CD1c-positive myeloid dendritic cell (primary cell): ENCODE measurements at regions not wholly inside any gene's neighbourhood (a gene's known extent, or its start where the extent isn't known, plus 50 kb on each side); places are given as distances from the start of the nearest gene placed in this dataset.

Source experiments
- DNase-seq: peaks from one replicate; pipeline ENCODE4 v3.0.0-alpha.2; 2016; ENCODE audit errors: extremely low spot score

GRCh38 chr4:17296921-17297890 lies 214.7 kb downstream of the QDPR start:
- no peak for DNase-seq

GRCh38 chr4:17293901-17294300 lies 218.0 kb downstream of the QDPR start:
- DNase-seq, result no peak

GRCh38 chr4:17288151-17288550 lies 223.7 kb downstream of the QDPR start:
- DNase-seq, result no peak

- DNase-seq, result no peak
Observed at GRCh38 chr4:17286752-17287460, 225.0 kb downstream of the QDPR start.

GRCh38 chr4:17285747-17286146 lies 226.1 kb downstream of the QDPR start:
- no peak for DNase-seq

- DNase-seq, result no peak
Observed at GRCh38 chr4:17284323-17285175, 227.3 kb downstream of the QDPR start.

GRCh38 chr4:17283832-17284231 lies 228.1 kb downstream of the QDPR start:
- no peak for DNase-seq

GRCh38 chr4:17283251-17283650 lies 228.6 kb downstream of the QDPR start:
- DNase-seq, result no peak

- no peak for DNase-seq
Observed at GRCh38 chr4:17280261-17281018, 231.4 kb downstream of the QDPR start.

- DNase-seq, result no peak
Observed at GRCh38 chr4:17276776-17277175, 235.1 kb downstream of the QDPR start.

GRCh38 chr4:17275836-17276235 lies 236.1 kb downstream of the QDPR start:
- DNase-seq, result no peak

GRCh38 chr4:17273047-17273446 lies 238.8 kb downstream of the QDPR start:
- DNase-seq, result no peak

GRCh38 chr4:17272154-17272553 lies 239.7 kb downstream of the QDPR start:
- no peak for DNase-seq

- DNase-seq, result no peak
Observed at GRCh38 chr4:17265653-17266052, 246.2 kb downstream of the QDPR start.

- DNase-seq, result no peak
Observed at GRCh38 chr4:17265139-17265538, 246.8 kb downstream of the QDPR start.

GRCh38 chr4:17260166-17260907 lies 251.6 kb downstream of the QDPR start:
- no peak for DNase-seq

- DNase-seq, result no peak
Observed at GRCh38 chr4:17258106-17258505, 253.8 kb downstream of the QDPR start.

GRCh38 chr4:17252131-17252530 lies 259.8 kb downstream of the QDPR start:
- DNase-seq, result no peak

- DNase-seq, result no peak
Observed at GRCh38 chr4:17251101-17251500, 260.8 kb downstream of the QDPR start.

GRCh38 chr4:17250591-17250990 lies 261.3 kb downstream of the QDPR start:
- DNase-seq, result no peak

- DNase-seq, result no peak
Observed at GRCh38 chr4:17246656-17247055, 265.2 kb downstream of the QDPR start.
